ENCODE measurements at regions not wholly inside any gene's neighbourhood (a gene's known extent, or its start where the extent isn't known, plus 50 kb on each side); places are given as distances from the start of the nearest gene placed in this dataset.

GRCh38 chr2:64768491-64769005 is 114.8 kb upstream of the SERTAD2 start:
- in situ Hi-C loops (cut with HindIII; ENCODE audit: low sequenced_read_pairs): no loop called here

GRCh38 chr2:64769392-64770044 is 115.8 kb upstream of the SERTAD2 start:
- in situ Hi-C loops (cut with HindIII; ENCODE audit: low sequenced_read_pairs): no loop called here

DNA sequence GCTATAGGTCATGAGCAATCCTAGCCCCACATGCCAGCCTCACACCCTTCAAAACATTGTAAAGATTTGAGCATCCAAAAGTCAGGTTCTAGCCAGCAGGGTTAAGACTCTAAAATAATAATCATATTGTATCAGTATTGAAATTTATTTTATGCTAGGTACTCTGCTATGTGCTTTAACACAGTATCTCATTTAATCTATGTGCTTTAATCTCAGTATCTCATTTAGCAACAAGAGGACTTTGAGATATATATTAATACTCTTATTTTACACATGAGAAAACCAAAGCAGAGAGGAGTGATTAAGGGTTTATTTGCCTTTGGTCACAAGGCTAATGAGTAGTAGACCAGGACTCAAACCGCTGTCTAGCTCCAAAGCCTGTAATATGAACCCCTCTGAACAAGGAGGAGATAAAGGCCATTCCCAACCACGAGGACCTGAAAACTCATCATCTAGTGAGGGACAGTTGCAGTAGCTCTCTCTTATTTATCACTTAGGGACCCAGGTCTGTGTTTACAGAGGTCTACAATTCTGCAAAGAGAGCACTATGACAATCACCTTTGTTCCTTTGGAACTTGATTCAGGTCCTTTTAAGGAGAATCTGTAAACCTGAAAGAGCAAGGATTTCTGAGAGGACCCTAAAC is 116.5 kb upstream of the SERTAD2 start:
- in situ Hi-C loops (cut with HindIII; ENCODE audit: low sequenced_read_pairs): no loop called here

DNA sequence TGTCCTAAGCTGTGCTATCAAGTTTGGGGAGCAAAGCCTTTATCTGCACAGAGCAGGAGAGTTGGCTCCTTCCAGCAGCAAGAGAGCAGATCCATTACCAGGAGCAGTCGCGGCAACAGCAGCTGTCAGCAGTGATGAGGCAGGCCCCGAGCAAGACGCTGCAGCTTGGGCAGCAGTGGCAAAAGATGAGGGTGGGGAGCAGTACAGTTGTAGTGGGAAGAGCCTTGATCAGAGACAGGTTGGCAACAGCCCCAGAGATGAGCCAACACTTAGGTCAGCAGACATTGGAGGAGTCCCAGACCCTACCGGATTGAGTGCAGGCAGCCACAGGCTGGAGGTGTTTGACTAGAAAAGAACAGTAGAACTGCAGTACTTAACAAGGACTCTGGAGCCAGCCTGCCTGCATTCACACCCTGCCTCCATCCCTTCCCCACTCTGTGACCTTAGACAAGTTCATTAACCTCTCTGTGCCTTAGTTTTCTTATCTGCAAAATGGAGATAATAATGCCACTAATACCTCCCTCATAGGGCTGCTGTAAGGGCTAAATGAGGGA is 117.1 kb upstream of the SERTAD2 start:
- in situ Hi-C loops (cut with HindIII; ENCODE audit: low sequenced_read_pairs): no loop called here

DNA sequence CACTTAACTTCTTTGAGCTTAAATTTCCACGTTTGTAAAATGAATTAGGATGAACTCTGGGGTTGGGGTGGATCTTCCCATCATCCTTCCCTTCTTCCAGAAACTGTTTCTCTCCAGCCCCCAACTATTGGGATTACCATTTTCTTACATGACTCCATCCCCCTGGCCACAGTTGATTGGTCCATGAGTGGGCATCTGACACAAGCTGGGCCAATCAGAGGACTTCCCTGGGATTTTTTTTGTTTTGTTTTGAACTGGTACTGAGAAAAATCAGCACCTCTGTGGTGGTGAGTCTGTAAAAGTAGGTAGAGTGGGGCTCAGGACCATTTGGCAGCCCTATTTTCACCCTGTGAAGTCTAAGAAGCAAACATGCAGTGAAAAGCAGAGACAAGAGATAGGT is 118.0 kb upstream of the SERTAD2 start:
- in situ Hi-C loops (cut with HindIII; ENCODE audit: low sequenced_read_pairs): no loop called here

DNA sequence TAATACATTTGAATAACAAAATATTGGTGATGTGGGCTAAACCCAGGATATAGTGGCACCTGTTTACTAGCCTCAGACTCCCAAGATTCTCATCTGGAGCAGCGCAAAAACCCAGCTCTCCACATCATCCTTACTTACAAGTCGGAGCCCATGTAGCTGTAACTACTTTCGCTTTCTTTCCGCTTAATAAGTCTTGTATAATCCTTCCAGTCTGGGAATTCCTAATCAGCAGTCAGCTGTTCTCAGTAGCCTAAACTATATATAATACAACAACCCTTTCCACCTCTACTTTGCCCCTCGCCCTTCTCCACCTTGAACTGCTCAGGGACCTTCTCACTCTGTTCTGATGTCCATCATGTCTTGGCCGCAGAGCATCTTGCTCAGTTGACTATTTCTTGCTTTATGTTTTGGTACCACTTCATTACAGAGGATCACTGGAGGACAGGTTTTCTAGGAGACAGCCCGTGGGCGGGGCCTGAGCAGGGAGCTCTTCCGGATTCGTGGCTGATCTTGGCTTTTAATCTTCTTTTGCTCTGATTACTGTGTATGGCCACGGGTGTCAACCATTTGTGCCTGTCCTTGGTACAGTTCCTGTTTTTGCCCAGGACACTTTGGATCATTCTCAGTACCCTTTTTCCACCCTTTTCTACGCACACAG is 119.9 kb upstream of the SERTAD2 start:
- in situ Hi-C loops (cut with HindIII; ENCODE audit: low sequenced_read_pairs): no loop called here

DNA sequence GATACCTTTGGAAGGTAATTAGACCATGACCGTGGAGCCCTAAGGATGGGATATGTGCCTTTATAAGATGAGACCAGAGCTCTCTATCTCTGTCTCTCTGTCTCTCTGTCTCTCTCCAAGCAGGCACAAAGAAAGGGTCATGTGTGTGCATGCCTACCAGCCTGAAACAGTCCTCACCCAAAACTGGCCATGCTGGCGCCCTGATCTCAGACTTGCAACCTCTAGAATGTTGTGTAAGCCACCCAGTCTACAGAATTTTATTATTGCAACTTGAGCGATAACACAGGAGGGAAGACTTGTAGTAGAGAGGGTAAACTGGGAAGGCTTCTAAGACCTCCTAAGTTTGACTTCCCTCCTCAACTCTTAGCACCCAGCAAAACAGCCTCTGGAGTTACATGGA is 124.1 kb upstream of the SERTAD2 start:
- in situ Hi-C loops (cut with HindIII; ENCODE audit: low sequenced_read_pairs): no loop called here

GRCh38 chr2:64779117-64779690 is 125.5 kb upstream of the SERTAD2 start:
- in situ Hi-C loops (cut with HindIII; ENCODE audit: low sequenced_read_pairs): no loop called here

DNA sequence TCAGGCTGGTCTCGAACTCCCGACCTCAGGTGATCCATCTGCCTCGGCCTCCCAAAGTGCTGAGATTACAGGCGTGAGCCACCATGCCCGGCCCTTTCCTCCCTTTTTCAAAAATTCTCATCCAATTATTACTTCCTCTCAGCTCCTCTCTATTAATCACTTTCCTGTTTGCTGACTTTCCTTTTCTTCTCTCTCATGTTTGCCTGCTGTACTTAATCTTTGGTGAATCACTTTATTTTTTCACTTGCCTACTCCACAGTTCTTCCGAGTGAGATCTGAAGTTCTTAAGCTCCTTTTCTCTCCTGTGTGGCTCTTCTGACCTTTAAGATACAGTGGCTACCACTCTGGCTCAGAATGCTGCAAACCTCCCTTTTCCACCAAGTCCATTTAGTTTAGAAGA is 126.3 kb upstream of the SERTAD2 start:
- in situ Hi-C loops (cut with HindIII; ENCODE audit: low sequenced_read_pairs): no loop called here

DNA sequence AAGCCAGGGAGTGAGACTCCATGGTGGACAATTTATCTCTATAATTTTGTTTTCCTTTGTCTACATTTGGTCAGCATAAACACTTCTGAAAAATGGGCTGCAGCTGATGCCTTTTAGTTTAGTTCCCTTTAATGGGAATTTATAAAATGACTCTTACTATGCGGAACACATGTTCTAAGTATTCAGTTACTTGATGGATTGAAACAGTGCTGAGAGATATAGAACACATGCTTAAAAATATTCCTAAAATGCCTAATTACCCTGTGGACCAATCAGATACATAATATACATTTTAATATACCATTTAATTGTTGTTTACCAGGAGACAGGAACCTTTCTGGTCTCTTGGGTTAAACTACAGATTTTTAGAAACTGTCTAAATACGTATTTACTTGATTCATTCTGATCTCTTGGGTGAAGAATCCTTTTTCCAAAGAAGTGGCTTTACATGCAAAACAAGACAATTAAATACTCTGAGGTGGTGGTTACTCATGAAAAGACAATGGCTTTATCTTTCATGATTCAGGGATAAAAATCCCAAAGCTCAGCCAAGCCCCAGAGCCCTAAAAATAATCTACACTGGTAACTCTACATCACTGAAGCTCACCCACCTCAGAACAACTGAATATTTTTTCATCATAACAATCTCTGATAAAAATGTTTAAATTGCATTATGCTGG is 128.1 kb upstream of the SERTAD2 start:
- in situ Hi-C loops (cut with HindIII; ENCODE audit: low sequenced_read_pairs): no loop called here

- in situ Hi-C loops (cut with HindIII; ENCODE audit: low sequenced_read_pairs): no loop called here
These were observed 130.7 kb upstream of the SERTAD2 start for GRCh38 chr2:64784168-64785061.

DNA sequence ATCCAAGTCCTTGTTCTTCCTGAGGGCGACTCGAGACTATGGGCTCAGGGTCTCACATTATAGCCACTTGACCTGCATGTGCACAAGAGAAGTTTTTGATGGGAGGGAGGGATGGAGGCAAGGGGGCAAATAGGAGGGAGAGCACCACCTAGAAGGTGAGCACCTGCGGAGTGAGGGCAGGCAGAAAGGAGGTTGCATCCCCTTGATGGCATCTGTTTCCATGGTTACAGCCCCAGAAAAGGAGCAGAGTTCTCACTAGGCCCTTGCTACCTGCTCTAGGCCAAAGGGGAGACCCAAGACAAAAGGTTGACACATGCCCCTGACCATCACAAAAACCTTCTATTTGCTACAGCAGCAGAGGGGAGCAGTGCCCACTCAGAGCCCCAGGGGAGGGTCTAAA is 131.5 kb upstream of the SERTAD2 start:
- in situ Hi-C loops (cut with HindIII; ENCODE audit: low sequenced_read_pairs): no loop called here

DNA sequence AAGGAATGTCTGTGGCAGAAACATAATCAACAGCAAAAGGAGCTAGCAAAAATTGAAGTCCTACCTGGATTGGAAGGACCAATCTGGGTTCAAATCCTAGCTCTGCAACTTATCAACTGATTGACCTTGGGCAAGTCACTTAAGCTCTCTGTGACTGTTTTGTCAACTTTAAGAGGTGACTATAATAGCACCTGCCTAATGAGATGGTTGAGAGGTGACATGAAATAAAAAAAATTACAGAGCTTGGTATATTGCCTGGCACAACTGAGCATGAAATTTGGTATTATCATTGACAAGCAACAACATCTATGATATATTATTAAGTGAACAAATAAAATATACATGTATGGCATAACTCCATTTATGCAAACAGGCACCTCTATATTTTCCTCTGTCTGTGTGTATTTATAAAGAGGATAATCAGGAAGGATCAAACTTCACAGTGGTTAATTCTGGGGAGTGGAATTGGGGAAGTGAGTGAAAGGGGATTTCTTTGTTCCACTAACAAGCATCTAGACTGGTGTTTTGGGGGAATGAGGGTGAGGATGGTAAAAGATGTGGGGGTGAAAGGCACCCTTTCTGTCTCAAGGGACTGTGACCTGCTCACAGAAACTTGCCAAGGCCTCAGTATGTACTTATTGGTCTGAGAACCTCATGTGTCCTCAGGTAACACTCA is 132.8 kb upstream of the SERTAD2 start:
- in situ Hi-C loops (cut with HindIII; ENCODE audit: low sequenced_read_pairs): no loop called here

DNA sequence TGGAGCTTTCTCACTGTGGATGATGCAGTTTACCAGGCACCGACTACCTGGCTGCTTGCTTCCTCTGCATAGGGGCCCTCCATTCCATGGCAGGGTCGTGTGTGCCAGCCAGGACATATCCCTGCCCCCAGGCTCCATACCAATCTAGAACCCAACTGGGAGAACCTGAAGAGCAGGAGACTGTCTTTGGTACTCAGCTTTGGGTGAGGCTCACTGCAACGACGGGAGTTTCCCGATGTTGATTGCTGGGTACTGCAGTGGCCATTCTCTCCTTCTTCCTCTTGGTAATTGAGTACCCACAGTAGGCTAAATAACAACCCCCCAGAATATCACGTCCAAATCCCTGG is 133.3 kb upstream of the SERTAD2 start:
- in situ Hi-C loops (cut with HindIII; ENCODE audit: low sequenced_read_pairs): no loop called here

DNA sequence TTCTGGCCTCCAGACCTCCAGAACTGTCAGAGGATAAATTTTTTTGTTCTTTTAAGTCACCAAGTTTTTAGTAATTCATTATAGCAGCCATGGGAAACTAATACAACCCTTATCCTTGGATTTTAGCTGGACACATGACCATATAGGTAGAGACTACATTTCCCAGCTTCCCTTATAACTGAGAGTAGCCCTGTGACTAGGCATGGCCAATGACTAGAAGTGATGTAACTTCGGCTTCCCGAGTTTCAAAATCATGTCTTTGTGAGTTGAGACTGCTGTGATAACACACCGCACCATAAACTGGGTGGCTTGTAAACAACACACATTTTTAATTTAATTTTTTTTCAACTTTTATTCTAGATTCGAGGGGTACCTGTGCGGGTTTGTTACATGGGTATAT is 134.0 kb upstream of the SERTAD2 start:
- in situ Hi-C loops (cut with HindIII; ENCODE audit: low sequenced_read_pairs): no loop called here

DNA sequence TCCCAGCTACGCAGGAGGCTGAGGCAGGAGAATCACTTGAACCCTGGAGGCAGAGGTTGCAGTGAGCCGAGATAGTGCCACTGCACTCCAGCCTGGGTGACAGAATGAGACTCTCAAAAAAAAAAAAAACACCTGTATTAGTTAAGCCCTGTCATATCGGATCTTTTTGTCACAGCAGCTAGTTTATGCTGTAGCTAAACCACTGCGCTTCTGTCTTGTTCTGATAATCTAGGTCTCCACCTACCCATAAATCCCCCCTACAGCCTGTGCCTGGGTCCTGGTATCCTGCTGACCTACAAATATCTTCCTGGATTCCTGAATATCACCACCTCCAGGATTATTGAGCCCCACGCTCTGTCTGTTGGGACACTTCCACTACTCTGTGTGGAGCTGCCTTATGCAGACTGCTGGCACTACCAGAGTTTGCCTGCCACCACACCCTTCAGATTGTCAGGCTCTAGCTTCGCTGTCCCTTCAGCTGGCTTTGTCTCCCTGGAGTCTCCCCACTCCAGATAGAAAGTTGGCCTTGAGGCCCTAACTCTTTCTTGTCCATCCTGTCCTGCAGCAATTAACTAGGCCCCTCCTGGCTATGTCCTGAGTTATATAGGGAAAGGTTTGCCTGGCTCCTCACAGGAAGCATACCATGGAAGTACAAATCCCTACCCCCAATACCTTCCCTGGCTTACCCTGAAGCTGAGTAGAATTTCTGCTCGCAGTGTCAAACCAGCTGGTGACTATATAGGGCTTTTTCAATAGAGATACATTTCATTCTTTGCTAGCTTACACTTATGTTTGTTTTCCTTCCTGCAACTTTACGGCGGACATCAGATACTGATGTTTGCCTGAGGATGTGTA is 136.0 kb upstream of the SERTAD2 start:
- in situ Hi-C loops (cut with HindIII; ENCODE audit: low sequenced_read_pairs): no loop called here

GRCh38 chr2:64792300-64792699 is 138.6 kb upstream of the SERTAD2 start:
- in situ Hi-C loops (cut with HindIII; ENCODE audit: low sequenced_read_pairs): no loop called here

DNA sequence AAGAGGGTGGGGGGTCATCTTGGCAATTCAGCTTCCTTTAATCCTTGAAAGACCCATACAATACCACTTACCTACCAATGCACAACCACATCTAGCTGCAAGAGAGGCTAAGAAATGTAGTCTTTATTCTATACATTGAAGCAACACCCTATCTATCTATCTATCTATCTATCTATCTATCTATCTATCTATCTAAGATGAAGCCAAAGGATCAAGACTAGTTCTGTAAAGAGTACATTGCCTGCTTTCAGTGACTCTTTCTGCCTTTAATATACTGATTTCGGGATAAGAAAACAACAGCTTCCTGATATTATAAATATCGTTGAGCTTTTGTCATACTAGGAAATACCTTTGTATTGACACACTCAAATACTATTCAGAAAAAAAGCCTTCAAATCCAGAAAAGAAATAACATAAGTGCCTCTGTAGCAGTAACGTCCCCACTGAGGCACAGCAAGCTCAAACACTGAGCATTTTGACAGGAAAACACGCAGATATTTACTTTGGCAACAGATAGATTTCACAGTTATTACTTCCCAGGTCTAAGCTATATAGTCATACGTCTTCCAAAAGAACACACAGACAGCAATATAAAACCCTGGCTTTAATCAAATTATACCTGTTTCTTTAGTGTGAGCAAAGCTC is 139.4 kb upstream of the SERTAD2 start:
- in situ Hi-C loops (cut with HindIII; ENCODE audit: low sequenced_read_pairs): no loop called here

Measured in DLD1 (cell line).